IMR-90 (cell line): ENCODE measurements at regions not wholly inside any gene's neighbourhood (a gene's known extent, or its start where the extent isn't known, plus 50 kb on each side); places are given as distances from the start of the nearest gene placed in this dataset.

Experiments used
- BHLHE40 ChIP-seq: fragments of 150-350 bp; IDR thresholded peaks from 2 replicates; pipeline ENCODE4 v1.6.1; 2016; ENCODE audit warnings: mild to moderate bottlenecking, low read depth, low read length
- CEBPB ChIP-seq: IDR thresholded peaks from 2 replicates; pipeline ENCODE4 v1.6.1; 2012; ENCODE audit warnings: low read depth, low read length, improper control_type of control experiment
- CHD1 ChIP-seq: IDR thresholded peaks from 2 replicates; pipeline ENCODE4 v1.6.1; 2012; ENCODE audit warnings: low read depth, low read length, improper control_type of control experiment
- CTCF ChIP-seq: conservative IDR thresholded peaks from 2 replicates; pipeline ENCODE4 v1.5.1; 2012; ENCODE audit warnings: mild to moderate bottlenecking, low read depth, low read length, improper control_type of control experiment
- ELK1 ChIP-seq: fragments of 150-350 bp; IDR thresholded peaks from 2 replicates; pipeline ENCODE4 v1.6.1; 2016; ENCODE audit warnings: low read depth, mild to moderate bottlenecking, low read length, moderate library complexity, borderline replicate concordance
- MAFK ChIP-seq: IDR thresholded peaks from 2 replicates; pipeline ENCODE4 v1.6.1; 2012; ENCODE audit warnings: low read depth, low read length, improper control_type of control experiment
- MAZ ChIP-seq: IDR thresholded peaks from 2 replicates; pipeline ENCODE4 v1.6.1; 2012; ENCODE audit warnings: low read depth, mild to moderate bottlenecking, low read length, improper control_type of control experiment, moderate library complexity, borderline replicate concordance
- MXI1 ChIP-seq: IDR thresholded peaks from 2 replicates; pipeline ENCODE4 v1.6.1; 2012; ENCODE audit warnings: low read depth, mild to moderate bottlenecking, low read length, moderate library complexity, borderline replicate concordance
- POLR2A ChIP-seq: IDR thresholded peaks from 2 replicates; pipeline ENCODE4 v1.6.1; 2012; ENCODE audit warnings: mild to moderate bottlenecking, low read depth, low read length
- RAD21 ChIP-seq: IDR thresholded peaks from 2 replicates; pipeline ENCODE4 v1.6.1; 2012; ENCODE audit warnings: low read length, improper control_type of control experiment
- RCOR1 ChIP-seq: IDR thresholded peaks from 2 replicates; pipeline ENCODE4 v1.6.1; 2012; ENCODE audit warnings: mild to moderate bottlenecking, low read length, improper control_type of control experiment; ENCODE audit not compliant: insufficient replicate concordance
- RFX5 ChIP-seq: IDR thresholded peaks from 2 replicates; pipeline ENCODE4 v1.8.0; 2012; ENCODE audit warnings: low read depth, mild to moderate bottlenecking, low read length, moderate library complexity
- SMC3 ChIP-seq: fragments of 150-350 bp; IDR thresholded peaks from 2 replicates; pipeline ENCODE4 v1.6.1; 2016; ENCODE audit warnings: low read depth, mild to moderate bottlenecking, antibody characterized with exemption, low read length, moderate library complexity
- USF2 ChIP-seq: fragments of 150-350 bp; IDR thresholded peaks from 2 replicates; pipeline ENCODE4 v1.6.1; 2017; ENCODE audit warnings: mild to moderate bottlenecking, antibody characterized with exemption, low read length, low read depth

GRCh38 chr2:176395273-176395854, 126.1 kb downstream of the MTX2 start:
- TF ChIP-seq MAZ (no peak), RFX5 (no peak), BHLHE40 (no peak), RCOR1 (no peak), CTCF (no peak), MAFK (no peak), RAD21 (no peak), USF2 (no peak), MXI1 (no peak), CHD1 (no peak), CEBPB (no peak), POLR2A (no peak), SMC3 (no peak), ELK1 (no peak)
